DND-41 (cell line): ENCODE measurements at regions not wholly inside any gene's neighbourhood (a gene's known extent, or its start where the extent isn't known, plus 50 kb on each side); places are given as distances from the start of the nearest gene placed in this dataset.

Source experiments
- ATAC-seq: fragments of 200-7000 bp; cut with Tn5 transposase; 3 replicates; pipeline ENCODE4 v1.9.1; 2021; ENCODE audit warnings: low read depth; ENCODE audit not compliant: insufficient read depth
- DNase-seq: peaks from one replicate; pipeline ENCODE4 v3.0.0-alpha.2; 2020
- H2AFZ ChIP-seq: 2 replicates; pipeline ENCODE4 v1.6.0; 2012; ENCODE audit warnings: low read depth, low read length
- H3K27ac ChIP-seq: 2 replicates; pipeline ENCODE4 v1.5.1; 2012; ENCODE audit warnings: low read length, inconsistent platforms
- H3K27me3 ChIP-seq: fragments of 200-600 bp; sonication (generic); 2 replicates; pipeline ENCODE4 v1.6.0; 2012; ENCODE audit warnings: low read length, mild to moderate bottlenecking, inconsistent platforms; ENCODE audit not compliant: insufficient read depth, poor library complexity
- H3K36me3 ChIP-seq: 2 replicates; pipeline ENCODE4 v1.5.1; 2012; ENCODE audit warnings: low read length, inconsistent platforms; ENCODE audit not compliant: insufficient read depth
- H3K4me1 ChIP-seq: 2 replicates; pipeline ENCODE4 v1.5.1; 2012; ENCODE audit warnings: mild to moderate bottlenecking, low read length; ENCODE audit not compliant: insufficient read depth
- H3K4me2 ChIP-seq: 2 replicates; pipeline ENCODE4 v1.6.0; 2012; ENCODE audit warnings: mild to moderate bottlenecking, moderate library complexity, low read length, inconsistent platforms; ENCODE audit not compliant: insufficient read depth
- H3K4me3 ChIP-seq, 2 experiments: fragments of 200-600 bp in 1 of 2; shearing (Covaris generic) in 1 of 2; 2 replicates each; pipeline ENCODE4 v1.5.1; 2012 to 2016; ENCODE audit warnings: inconsistent platforms in 2 of 2, low read length in 2 of 2, mild to moderate bottlenecking in 2 of 2, low read depth in 1 of 2, moderate library complexity in 1 of 2
- H3K79me2 ChIP-seq: 2 replicates; pipeline ENCODE4 v1.6.0; 2012; ENCODE audit warnings: low read length, inconsistent platforms; ENCODE audit not compliant: insufficient read depth
- H3K9ac ChIP-seq: 2 replicates; pipeline ENCODE4 v1.6.0; 2012; ENCODE audit warnings: low read depth, mild to moderate bottlenecking, inconsistent platforms, low read length, moderate library complexity
- H3K9me3 ChIP-seq: 2 replicates; pipeline ENCODE4 v1.5.1; 2012; ENCODE audit warnings: low read length, moderate library complexity, mild to moderate bottlenecking, inconsistent platforms; ENCODE audit not compliant: insufficient read depth, severe bottlenecking
- H4K20me1 ChIP-seq: 2 replicates; pipeline ENCODE4 v1.6.0; 2012; ENCODE audit warnings: low read length; ENCODE audit not compliant: insufficient read depth
- EZH2 ChIP-seq: IDR thresholded peaks from 3 replicates; pipeline ENCODE4 v1.6.1; 2012; ENCODE audit warnings: borderline replicate concordance, low read depth, mild to moderate bottlenecking, moderate library complexity, low read length, inconsistent platforms; ENCODE audit not compliant: severe bottlenecking
- TF ChIP-seq, protein P1 (sequence below): IDR thresholded peaks from 2 replicates; pipeline ENCODE4 v1.5.1; 2012; ENCODE audit warnings: borderline replicate concordance, low read length, moderate library complexity, mild to moderate bottlenecking; ENCODE audit not compliant: poor library complexity, severe bottlenecking; ENCODE audit errors: extremely low read depth

DNA sequence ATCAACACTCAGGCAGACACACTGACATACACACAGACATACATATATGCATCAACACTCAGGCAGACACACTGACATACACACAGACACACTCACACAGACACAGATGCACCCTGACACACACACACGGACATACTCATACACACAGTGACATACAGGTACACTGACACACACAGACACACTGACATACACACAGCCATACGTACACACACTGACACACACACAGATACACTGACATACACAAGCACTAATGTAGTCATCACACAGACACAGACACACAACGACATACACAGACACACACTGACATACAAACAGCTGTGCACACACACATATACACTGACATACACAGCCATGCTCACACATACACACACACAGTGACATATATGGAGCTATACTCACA is 131.0 kb upstream of the CSF3R start:
- no peaks in the 10 kb centered on the region for H4K20me1 ChIP-seq
- no peaks in the 10 kb centered on the region for H3K79me2 ChIP-seq
- TF ChIP-seq, protein P1, sequence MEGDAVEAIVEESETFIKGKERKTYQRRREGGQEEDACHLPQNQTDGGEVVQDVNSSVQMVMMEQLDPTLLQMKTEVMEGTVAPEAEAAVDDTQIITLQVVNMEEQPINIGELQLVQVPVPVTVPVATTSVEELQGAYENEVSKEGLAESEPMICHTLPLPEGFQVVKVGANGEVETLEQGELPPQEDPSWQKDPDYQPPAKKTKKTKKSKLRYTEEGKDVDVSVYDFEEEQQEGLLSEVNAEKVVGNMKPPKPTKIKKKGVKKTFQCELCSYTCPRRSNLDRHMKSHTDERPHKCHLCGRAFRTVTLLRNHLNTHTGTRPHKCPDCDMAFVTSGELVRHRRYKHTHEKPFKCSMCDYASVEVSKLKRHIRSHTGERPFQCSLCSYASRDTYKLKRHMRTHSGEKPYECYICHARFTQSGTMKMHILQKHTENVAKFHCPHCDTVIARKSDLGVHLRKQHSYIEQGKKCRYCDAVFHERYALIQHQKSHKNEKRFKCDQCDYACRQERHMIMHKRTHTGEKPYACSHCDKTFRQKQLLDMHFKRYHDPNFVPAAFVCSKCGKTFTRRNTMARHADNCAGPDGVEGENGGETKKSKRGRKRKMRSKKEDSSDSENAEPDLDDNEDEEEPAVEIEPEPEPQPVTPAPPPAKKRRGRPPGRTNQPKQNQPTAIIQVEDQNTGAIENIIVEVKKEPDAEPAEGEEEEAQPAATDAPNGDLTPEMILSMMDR: no peak
- no peak for TF ChIP-seq EZH2
- H3K27me3 ChIP-seq: no peaks in the 10 kb centered on the region
- no peaks in the 10 kb centered on the region for H3K36me3 ChIP-seq
- DNase-seq (no peak), ATAC-seq (no peak)
- no peak overlapping the region for H3K9ac ChIP-seq
- H3K9me3 ChIP-seq: no peaks in the 10 kb centered on the region
- no peak overlapping the region for H3K4me2 ChIP-seq
- H2AFZ ChIP-seq: no peak overlapping the region
- H3K4me1 ChIP-seq: no peaks in the 10 kb centered on the region
- H3K4me3 ChIP-seq: no peak overlapping the region
- H3K27ac ChIP-seq: no peak overlapping the region

GRCh38 chr1:36612881-36613280 is 130.2 kb upstream of the CSF3R start:
- DNase-seq (no peak), ATAC-seq (no peak)
- no peaks in the 10 kb centered on the region for H3K27me3 ChIP-seq

GRCh38 chr1:36612121-36612520 is 129.4 kb upstream of the CSF3R start:
- H3K4me2 ChIP-seq: no peak overlapping the region
- no peaks in the 10 kb centered on the region for H3K36me3 ChIP-seq
- H4K20me1 ChIP-seq: no peaks in the 10 kb centered on the region; the same call in 1 of the 2 replicates
- no peaks in the 10 kb centered on the region for H3K4me1 ChIP-seq
- H3K27me3 ChIP-seq: no peaks in the 10 kb centered on the region
- H2AFZ ChIP-seq: no peak overlapping the region
- ATAC-seq (no peak), DNase-seq (no peak)
- no peak overlapping the region for H3K27ac ChIP-seq
- no peak overlapping the region for H3K9ac ChIP-seq
- TF ChIP-seq EZH2: no peak
- TF ChIP-seq, protein P1: no peak
- no peak overlapping the region for H3K4me3 ChIP-seq
- H3K9me3 ChIP-seq: no peaks in the 10 kb centered on the region
- H3K79me2 ChIP-seq: no peaks in the 10 kb centered on the region

More at GRCh38 chr1:36612881-36613280, 130.2 kb upstream of the CSF3R start:
- Histone ChIP-seq H3K27ac (no peak overlapping the region), H4K20me1 (no peaks in the 10 kb centered on the region), H3K36me3 (no peaks in the 10 kb centered on the region), H3K9ac (no peak overlapping the region), H2AFZ (no peak overlapping the region), H3K79me2 (no peaks in the 10 kb centered on the region), H3K9me3 (no peaks in the 10 kb centered on the region), H3K4me2 (no peak overlapping the region), H3K4me1 (no peaks in the 10 kb centered on the region), H3K4me3 (no peak overlapping the region)
- TF ChIP-seq, protein P1: no peak
- TF ChIP-seq EZH2: no peak
